ENCODE measurements at regions not wholly inside any gene's neighbourhood (a gene's known extent, or its start where the extent isn't known, plus 50 kb on each side); places are given as distances from the start of the nearest gene placed in this dataset.

DNA sequence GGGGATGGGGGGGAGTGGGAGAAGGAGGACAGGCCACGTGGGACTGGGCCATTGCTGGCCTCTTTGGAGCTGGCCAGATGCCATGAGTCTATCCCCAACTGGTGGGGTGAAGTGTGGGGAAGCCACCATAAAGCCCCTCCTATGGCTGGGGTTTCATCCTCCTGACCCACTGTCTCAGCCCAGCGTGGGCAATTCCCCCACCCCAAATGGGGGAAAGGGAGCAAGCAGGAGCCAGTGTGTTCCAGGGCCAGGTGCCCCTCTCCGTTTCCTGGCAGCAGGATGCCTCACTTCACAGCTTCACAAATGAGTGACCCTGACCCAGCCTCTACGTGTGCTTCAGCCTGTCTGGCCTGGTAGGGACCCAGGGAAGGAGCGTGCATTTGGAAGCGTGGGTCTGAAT, 474.7 kb upstream of the HS6ST1 start:
- no peak for DNase-seq

DNA sequence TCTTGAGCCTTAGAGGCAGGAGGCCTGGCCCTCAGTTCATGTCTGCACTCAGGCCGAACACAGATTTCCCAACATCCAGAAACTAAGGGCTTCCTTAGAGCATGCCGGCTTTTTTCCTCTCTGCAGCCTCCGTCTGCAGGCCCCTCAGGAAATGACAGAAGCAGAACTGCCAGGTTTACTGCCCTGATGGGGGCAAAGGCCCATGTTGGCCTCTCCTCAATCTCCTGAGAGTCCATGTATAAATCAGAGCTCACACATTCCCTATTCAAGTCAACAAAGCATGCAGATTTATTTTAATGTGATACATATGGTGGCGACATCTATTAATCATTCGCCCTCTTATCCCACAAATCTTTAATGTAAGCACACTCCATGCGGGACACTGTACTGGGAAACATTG, 475.6 kb upstream of the HS6ST1 start:
- DNase-seq, result no peak

DNA sequence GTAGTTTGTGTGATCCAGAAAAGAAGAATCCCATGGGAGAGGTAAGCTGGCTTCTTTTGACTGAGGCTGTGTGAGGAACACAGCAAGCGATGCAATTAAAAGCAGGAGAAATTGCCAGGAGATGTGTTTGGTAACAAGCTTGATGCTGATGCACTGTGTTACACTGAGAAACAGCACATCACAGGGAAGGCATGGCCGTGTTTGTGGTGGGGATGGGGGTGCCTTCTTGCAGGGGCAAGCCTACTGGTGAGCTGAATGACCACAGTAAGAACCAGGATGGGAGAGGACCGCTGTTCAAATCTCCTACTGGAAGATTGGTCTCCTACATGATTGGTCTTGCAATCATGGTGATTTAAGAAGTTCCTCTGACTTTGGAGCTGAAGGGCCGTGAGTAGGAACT, 477.7 kb upstream of the HS6ST1 start:
- DNase-seq, result no peak

DNA sequence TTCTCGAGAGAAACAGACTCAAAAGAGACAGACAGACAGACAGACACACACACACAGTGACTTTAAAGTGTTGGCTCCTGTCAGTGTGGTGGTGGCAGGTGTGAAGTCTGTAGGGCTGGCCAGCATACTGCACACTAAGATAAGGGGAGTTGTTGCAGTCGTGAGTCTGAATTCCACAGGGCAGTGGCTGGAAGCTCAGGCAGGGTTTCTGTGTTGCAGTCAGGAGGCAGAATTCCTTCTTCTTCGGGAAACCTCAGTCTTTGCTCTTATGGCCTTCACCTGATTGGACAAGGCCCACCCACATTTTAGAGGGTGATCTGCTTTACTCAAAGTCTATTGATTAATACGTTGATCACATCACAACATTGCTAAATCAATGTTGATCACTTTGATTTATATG, 478.4 kb upstream of the HS6ST1 start:
- DNase-seq, result no peak

DNA sequence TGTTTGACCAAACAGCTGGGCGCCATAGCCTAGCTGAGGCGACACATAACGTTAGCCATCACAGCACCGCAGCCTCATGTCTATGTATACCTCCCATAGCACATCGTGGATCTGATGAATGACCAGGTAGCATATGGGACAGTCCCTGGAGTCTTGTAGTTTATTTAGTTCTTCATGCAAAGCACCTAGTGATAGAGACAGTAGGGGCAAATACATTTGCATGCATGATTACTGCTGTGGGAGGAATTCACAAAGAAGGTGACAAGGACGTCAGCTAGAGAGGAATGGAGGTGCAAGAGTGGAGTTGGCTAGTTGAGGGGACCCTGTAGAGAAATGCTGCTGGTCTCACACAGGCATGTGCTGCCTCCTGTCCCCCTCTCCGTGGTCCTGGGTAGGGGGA, 478.9 kb upstream of the HS6ST1 start:
- no peak for DNase-seq

DNA sequence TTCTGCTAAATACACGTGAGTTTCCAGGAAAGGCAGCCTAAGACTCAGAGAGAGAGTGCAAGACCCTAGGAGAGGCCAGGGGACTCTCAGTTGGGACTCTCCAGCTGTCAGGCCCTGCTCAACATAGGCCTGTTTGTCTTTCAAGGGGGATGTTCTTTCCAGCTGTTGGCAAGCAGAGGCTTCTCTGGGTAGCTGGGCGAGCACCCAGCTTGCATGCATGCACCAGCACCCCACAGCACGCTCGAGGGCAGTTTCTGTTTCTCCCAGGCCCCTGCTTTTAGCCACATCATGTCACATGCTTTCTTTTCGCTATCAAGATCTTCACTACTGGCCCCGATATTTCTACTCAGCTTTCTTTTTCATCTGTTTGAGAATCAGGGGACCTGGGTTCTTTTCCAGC, 479.3 kb upstream of the HS6ST1 start:
- DNase-seq, result no peak

DNA sequence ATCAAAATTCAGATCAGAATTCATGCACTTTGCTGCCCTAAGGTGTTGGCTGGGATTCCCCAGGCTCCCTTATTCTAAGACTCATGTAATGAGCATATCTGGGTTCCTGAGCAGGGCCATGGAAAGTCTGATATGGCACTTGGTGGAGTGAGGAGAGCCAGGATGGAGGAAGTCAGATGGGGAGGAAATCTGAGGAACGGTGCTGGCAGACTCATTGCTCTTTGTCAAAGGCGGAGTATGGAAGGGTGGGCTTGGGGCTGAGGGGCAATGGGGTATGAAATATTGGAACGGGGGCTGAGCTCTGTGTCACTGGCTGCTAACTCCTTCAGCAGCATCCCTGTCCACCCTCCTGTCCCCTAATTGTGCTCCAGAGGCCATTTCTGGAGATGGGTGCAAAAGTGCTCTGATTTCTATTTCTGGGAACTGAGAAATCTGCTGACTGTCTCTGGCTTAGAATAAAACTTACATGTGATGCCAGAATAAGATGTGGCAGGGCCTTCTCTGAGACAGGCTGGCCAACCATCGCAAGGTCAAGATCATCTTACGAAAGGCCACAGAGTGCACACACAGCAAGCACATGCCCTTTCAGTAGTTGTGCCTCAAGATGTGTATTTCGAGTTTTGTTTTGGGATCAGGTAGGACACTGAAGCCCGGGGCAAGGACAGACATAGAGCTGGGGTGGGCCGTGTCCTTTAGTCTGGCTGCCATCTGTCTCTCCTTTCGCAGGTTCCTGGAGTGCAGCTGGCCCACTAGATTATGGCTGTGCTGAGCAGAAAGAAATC, 480.0 kb upstream of the HS6ST1 start:
- DNase-seq, result no peak

DNA sequence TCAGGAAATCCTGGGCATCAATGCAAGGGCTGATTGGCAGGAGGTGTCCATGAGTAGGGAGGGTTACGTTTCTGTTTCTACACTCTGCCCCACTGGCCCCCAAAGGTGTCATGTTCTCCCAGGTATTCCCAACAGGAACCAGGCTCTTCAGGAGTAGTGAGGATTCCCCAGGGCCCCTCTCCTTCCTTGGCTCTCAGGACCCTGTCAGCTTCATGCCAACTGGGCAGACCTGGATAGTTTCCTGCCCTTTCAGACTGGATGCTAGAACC, 480.6 kb upstream of the HS6ST1 start:
- DNase-seq, result no peak

DNA sequence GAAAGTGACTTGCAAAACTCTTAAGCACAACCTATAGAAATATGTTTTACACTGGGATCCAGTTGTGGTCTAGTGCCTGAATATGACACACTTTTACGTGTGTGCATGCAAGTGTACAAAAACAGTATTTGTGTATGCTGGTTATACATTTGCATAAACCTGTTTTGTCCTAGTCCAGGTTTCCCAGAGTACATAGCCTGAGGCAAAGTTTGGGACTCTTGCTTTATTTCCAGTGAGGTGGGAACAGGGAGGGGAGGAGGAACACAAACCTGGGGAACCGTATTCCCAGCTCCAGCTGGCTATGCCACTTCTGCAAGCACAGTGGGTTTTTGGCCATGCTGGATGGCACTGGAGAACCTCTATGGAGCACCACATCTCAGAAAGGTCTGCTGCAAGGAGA, 481.1 kb upstream of the HS6ST1 start:
- no peak for DNase-seq

DNA sequence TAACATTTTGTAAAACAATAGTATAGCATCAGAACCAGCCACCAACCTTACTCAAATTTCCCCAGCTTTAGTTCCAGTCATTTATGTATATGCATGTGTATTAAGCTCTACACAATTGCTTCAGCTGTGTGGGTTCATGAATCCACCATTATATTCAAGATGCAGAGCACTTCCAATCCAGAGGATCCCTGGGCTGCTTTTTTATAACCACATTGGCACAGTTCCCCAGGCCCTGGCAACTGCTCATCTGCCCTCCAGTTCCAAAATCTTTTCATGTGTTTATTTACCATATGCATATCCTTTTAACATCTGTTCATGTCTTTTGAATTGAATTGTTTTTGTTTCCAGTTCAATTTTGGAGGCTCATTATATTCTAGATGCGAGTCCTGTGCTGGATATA, 482.9 kb upstream of the HS6ST1 start:
- peak; percentile 89 for DNase-seq

DNA sequence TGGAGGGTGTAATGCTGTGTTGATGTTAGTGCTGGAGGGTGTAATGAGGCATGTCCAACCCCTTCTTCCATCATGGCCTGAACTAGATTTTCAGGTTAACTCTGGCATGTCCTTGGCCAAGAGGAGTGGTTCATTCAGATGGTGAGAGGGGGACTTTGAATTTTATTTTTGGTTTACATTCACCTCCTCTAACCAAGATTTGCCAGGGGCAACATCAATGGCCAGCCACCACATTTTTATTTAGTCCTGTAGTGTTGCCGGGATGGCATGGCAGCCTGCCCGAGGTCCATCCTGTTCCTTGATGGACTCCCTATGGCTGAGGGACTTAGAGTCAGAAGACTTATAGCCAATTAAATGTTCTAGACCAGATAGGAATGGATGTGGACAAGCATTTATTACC, 484.6 kb upstream of the HS6ST1 start:
- no peak for DNase-seq

DNA sequence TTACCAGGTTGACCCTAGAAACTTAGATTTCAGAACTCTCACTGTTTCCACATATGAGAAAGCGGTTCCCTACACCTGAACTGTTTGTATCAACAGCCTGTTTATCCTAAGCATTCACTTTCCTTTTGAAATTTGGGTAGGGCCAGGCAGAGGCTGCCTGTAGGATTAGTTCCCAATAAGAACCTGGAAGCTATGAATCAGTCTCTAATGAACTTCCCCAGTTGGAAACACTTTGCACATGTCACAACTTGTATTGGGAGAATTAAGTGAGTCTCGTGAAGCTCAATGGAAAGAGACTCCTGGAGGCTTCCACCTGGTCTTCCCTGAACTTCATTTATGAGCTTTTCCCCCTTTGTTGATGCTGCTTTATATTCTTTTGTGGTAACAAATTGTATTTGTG, 486.6 kb upstream of the HS6ST1 start:
- no peak for DNase-seq

DNA sequence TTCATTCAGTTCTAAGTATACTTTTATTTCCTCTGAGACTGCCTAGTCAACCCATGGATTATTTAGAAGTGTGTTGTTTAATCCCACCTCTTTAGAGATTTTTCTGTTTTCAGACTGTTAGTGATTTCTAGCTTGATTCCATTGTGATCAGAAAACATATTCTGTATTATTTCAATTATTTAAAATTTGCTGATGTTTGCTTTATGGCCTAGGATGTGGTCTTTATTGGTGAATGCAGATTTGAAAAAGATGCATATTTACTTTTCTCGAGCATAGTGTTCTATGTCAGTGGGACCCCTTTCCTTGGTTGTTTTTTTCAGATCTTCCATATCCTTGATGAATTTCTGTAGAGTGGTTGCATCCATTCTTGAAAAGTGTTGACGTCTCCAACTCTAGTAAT, 487.2 kb upstream of the HS6ST1 start:
- no peak for DNase-seq

DNA sequence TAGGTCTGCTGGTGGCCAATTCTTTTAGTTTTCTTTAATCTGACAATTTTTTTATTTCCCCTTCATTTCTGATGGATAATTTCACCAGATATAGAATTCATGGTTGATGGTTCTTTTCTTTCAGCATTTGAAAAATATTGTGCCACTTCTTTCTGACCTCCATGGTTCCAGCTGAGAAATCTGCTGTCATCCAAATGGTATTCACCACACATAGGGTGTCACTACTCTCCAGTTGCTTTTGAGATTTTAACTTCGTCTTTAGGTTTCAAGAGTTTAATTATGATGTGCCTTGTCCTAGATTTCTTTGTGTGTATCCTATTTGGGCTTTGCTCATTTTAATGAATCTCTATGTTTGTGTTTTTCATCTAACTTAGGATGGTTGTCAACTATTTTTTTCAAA, 488.6 kb upstream of the HS6ST1 start:
- no peak for DNase-seq

DNA sequence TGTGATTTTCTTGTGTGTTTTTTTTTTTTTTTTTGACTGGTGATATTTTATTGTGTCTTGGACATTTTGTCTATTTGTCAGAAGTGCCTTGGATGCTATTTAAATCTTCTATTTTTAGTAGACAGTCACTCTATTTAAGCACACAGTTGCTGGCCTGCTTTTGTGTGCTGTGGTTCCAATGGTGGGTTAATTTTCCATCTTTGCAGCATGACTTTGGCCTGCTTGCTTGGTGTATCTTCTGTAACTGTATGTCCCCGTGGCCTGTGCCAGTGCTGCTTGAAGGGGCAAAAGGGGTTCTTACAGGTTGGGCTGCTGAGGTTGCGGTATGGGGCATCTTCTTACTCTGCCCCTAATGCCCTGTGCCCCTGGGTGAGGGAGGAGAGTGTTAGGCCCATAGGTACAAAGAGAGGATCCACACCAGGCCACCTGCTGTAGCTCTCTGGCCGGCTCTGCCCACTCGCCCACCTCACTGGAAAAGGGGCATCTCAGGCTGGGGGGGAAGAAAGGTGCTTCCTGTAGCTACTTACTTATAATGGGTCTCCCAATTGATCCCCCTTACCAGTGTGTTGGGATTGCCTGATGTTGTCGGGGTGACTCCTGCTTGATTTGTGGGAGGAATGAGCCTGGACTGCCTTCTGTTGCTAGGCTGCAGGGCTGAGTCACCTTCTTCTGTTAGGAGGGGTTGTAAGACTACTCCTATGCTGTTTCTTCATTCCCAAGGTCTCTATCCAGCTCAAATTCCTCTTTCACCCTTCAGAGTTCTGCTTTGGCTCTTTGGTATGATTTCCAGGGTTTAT, 490.0 kb upstream of the HS6ST1 start:
- no peak for DNase-seq

DNA sequence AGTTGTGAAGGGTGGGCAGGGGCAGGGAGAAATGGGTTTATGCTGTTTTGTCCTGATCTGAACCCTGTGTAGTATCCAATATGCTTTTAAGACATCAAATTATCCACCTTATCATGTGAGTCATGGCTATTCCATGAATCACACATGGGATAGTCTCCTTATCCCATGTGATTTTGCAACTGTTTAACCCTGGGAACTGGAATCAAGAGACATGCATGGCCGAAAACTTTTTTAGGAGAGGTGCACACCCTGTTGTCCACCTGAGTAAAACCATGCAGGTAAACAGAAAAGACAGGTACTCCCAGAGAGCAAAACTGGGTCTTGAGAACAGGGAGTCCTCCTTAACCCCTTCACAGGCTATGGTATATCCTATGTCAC, 490.6 kb upstream of the HS6ST1 start:
- DNase-seq, result no peak

DNA sequence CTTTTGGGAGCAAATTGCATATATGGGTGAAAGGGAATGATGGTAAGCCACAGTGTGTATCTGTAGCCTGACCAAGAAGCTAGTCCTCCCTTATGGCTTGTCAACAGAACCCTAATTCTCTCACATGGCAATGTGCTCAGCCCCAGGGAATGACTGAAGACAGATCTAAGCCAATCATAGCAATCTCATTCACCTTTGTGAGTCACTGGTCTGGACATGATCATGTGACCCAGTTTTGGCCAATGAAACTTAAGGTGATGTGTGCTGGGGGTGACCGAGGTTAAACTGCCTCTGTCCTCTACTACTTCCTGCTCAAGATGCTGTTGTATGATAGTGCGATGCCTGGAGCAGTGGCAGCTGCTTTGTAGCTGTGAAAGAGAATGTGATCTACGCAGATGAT, 491.2 kb upstream of the HS6ST1 start:
- no peak for DNase-seq

DNA sequence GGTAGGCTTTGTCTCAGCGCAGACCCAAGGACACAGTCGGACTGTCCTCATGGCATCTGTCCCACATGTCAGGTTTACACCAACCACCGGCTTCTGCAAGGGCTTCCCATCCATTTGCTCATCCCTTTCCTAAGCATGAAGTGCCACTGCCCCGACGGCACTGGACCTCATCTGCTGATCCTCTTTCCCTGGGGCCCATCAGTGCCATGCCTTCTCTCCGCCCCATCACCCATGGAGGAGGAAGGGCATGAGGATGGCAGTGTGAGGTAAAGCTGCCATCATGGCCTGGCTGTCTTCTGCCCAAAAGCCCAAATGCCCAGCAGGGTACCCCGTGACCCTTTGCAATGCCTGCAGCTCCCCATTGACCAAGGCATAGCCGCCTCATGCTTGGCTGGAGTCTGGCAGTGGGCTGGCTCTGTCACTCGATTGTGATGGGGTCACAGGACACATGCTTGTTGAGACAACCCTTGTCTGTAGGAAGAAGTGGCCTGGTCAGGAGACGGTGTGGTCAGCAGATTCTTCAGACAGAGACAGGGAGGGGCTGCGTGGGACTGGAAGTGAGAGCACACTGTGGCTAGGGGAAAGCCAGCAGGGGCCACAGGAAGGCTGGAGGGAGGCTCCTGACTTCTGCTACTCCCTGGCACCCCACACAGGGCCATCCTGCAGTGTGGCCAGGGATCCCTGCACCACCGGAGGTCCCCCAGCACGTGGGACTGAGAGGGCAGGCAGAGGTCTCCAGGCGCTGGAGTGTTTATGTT, 493.7 kb upstream of the HS6ST1 start:
- no peak for DNase-seq

DNA sequence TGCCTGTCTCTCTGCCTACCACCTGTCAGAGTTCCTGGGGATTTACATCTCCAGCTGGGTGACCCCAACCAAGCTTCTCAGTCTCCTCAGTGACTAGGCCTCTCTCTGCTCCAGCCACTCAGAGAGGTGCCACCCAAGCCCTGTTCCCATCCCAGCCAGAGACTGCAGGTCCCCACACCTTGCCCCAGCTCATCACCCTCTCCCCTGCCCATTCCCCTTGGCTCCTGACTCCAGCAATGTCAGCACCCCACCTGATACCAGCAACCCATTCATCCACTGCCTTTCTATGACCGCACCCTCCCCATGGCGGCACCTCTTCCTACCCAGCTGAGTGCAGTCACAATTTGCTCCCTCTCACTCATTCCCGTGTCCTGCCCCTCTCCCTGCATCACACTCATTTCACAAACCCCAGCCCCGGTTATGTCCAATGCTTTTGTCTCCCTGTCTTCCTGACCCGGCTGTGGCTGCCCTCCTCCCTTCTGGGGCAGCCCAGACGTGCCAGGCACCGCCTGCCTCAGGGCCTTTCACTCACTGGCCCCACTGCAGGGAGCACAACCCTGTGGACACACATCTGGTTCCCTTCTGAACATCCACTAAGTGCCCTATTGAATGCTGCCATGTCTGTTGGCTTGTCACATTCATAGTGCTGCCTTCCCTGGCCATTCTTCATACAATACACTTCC, 494.8 kb upstream of the HS6ST1 start:
- no peak for DNase-seq

DNA sequence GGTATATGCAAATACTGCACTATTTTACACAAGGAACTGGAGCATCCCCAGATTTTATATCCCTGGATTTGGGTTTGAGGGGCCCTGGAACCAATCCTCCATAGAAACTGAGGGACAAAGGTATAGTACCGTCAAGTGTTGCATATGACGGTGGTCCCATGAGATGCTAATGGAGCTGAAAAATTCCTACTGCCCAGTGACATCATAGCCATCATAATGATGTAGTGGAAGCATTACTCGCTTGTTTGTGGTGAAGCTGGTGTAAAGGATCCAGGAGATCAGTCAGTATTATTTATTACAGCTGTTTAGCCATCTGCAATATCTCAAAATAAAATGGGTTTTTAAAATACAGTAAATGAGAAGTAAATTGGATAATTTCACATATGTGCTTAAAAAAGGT, 496.6 kb upstream of the HS6ST1 start:
- no peak for DNase-seq

DNA sequence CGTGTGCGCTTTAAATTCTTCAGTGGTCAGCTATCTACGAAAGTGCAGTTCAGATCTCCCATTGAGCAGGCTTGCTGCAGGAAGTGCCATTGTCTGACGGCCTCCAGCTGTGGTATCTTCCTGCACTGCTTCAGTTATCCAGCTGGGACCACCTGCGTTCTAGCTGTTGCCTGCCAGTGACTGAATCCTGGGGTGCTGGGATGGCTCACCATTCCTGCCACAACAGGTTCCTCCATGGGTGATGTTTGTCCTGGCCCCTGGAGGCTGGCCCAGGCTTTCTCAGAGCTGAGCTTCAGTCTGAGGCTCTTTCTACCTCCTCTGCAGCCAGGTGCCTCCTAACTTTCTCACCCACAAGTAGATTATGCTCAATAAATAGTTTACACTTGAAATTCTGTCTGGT, 498.5 kb upstream of the HS6ST1 start:
- peak; percentile 29 for DNase-seq

DNA sequence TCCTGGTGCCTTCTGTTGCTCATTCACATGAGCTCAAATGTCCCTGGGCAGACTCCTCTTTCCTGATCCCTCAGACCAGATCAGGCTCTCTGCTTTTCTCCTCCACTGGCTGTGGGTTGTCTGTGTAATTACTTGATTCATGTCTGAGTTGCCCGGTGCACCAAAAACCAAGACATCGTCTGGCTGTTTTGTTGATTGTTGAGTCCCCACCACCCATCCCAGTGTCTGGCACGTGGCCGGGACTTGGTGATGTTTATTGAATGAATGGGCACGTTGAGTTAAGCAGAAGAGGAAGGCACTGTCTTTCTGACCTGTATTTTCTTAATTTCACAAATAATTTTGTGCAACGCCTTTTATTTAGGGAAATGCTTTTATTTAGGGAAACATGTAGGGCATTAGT, 499.1 kb upstream of the HS6ST1 start:
- no peak for DNase-seq

DNA sequence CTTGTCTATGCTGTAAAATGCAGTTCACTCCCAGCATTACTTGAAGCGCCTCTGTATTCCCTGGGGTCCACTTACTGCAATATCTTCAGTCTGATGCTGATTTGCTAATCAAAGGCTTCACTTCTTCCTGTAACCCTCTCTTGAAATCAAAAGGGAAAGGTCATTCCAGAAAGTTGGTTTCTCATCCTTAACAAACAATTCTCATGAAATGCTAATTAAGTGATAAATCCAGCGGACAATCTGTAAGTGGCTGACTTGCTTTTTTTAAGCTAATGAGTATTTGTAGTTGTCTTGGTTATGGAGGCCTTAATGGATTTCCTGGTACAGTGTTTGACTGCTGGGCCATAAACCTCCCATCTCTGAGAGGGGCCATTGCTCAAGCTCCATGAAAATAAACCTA, 499.6 kb upstream of the HS6ST1 start:
- DNase-seq, result no peak

Measured in tongue (tissue), 1 donor.